Type B pancreatic cell (in vitro differentiated cells): ENCODE measurements at regions not wholly inside any gene's neighbourhood (a gene's known extent, or its start where the extent isn't known, plus 50 kb on each side); places are given as distances from the start of the nearest gene placed in this dataset.

Experiments
- DNase-seq: peaks from one replicate; pipeline ENCODE4 v3.0.0; 2021; ENCODE audit warnings: mixed read lengths; ENCODE audit not compliant: unreplicated experiment; ENCODE audit errors: extremely low spot score
- H3K27ac Mint-ChIP-seq: 2 replicates; pipeline ENCODE4 v1.8.0; 2021; ENCODE audit warnings: mild to moderate bottlenecking, mixed read lengths
- H3K27me3 Mint-ChIP-seq: 2 replicates; pipeline ENCODE4 v1.8.0; 2021; ENCODE audit warnings: mixed read lengths
- H3K36me3 Mint-ChIP-seq: 2 replicates; pipeline ENCODE4 v1.8.0; 2021; ENCODE audit warnings: mixed read lengths
- H3K4me1 Mint-ChIP-seq: one replicate; pipeline ENCODE4 v1.8.0; 2021; ENCODE audit warnings: mixed read lengths; ENCODE audit not compliant: unreplicated experiment
- H3K4me3 Mint-ChIP-seq: 2 replicates; pipeline ENCODE4 v1.8.0; 2021; ENCODE audit warnings: mild to moderate bottlenecking, mixed read lengths
- H3K9me3 Mint-ChIP-seq: 2 replicates; pipeline ENCODE4 v1.8.0; 2021; ENCODE audit warnings: mixed read lengths
- CTCF ChIP-seq: fragments of 200-600 bp; sonication (generic); conservative IDR thresholded peaks from 2 replicates; pipeline ENCODE4 v1.5.0; 2021; ENCODE audit warnings: antibody characterized with exemption, mild to moderate bottlenecking

GRCh38 chr14:61215222-61216020 lies 65.7 kb downstream of the TMEM30B start:
- no peak overlapping the region for H3K27ac Mint-ChIP-seq
- no peaks in the 10 kb centered on the region for H3K27me3 Mint-ChIP-seq
- peaks cover 52% of the 10 kb centered on the region for H3K4me1 Mint-ChIP-seq
- no peak for TF ChIP-seq CTCF
- no peaks in the 10 kb centered on the region for H3K36me3 Mint-ChIP-seq
- H3K4me3 Mint-ChIP-seq: no peak overlapping the region
- no peak for DNase-seq
- no peaks in the 10 kb centered on the region for H3K9me3 Mint-ChIP-seq

- H3K27ac Mint-ChIP-seq: no peak overlapping the region
- DNase-seq: no peak
- no peaks in the 10 kb centered on the region for H3K27me3 Mint-ChIP-seq
- H3K4me1 Mint-ChIP-seq: peaks cover 40% of the 10 kb centered on the region
- H3K36me3 Mint-ChIP-seq: no peaks in the 10 kb centered on the region
- no peaks in the 10 kb centered on the region for H3K9me3 Mint-ChIP-seq
- no peak for TF ChIP-seq CTCF
- H3K4me3 Mint-ChIP-seq: no peak overlapping the region
Observed at GRCh38 chr14:61213920-61214319, 67.2 kb downstream of the TMEM30B start.

- no peaks in the 10 kb centered on the region for H3K9me3 Mint-ChIP-seq
- no peak overlapping the region for H3K4me3 Mint-ChIP-seq
- no peak for DNase-seq
- H3K4me1 Mint-ChIP-seq: peaks cover 33% of the 10 kb centered on the region
- no peaks in the 10 kb centered on the region for H3K36me3 Mint-ChIP-seq
- TF ChIP-seq CTCF: no peak
- H3K27me3 Mint-ChIP-seq: no peaks in the 10 kb centered on the region
- no peak overlapping the region for H3K27ac Mint-ChIP-seq
Observed at GRCh38 chr14:61213191-61213621, 67.9 kb downstream of the TMEM30B start.

- no peak overlapping the region for H3K4me3 Mint-ChIP-seq
- no peaks in the 10 kb centered on the region for H3K36me3 Mint-ChIP-seq
- TF ChIP-seq CTCF: no peak
- peaks cover 27% of the 10 kb centered on the region for H3K4me1 Mint-ChIP-seq
- no peaks in the 10 kb centered on the region for H3K27me3 Mint-ChIP-seq
- no peak for DNase-seq
- H3K9me3 Mint-ChIP-seq: no peaks in the 10 kb centered on the region
- H3K27ac Mint-ChIP-seq: no peak overlapping the region
Observed at GRCh38 chr14:61212546-61212945, 68.6 kb downstream of the TMEM30B start.

- Mint-ChIP-seq H3K36me3 (no peaks in the 10 kb centered on the region), H3K4me1 (peaks cover 24% of the 10 kb centered on the region), H3K27me3 (no peaks in the 10 kb centered on the region), H3K4me3 (no peak overlapping the region), H3K27ac (no peak overlapping the region), H3K9me3 (no peaks in the 10 kb centered on the region)
- no peak for TF ChIP-seq CTCF
- DNase-seq: no peak
Observed at GRCh38 chr14:61211476-61212255, 69.5 kb downstream of the TMEM30B start.
